ENCODE measurements at regions not wholly inside any gene's neighbourhood (a gene's known extent, or its start where the extent isn't known, plus 50 kb on each side); places are given as distances from the start of the nearest gene placed in this dataset.

GRCh38 chrX:40501164-40501855 is 79.5 kb upstream of the ATP6AP2 start:
- H3K4me1 Mint-ChIP-seq = no peaks in the 10 kb centered on the region
- no peak for ATAC-seq (ENCODE audit: low read depth)
- H3K27me3 Mint-ChIP-seq = no peaks in the 10 kb centered on the region
- no peaks in the 10 kb centered on the region for H3K9me3 Mint-ChIP-seq
- no peaks in the 10 kb centered on the region for H3K36me3 Mint-ChIP-seq (ENCODE audit: low read depth)
- ChIA-PET POLR2A (no interaction called here), CTCF (no interaction called here)
- intact Hi-C loops (cut with micrococcal nuclease) = no loop called here
- H3K4me3 Mint-ChIP-seq = no peak overlapping the region
- TF ChIP-seq CTCF (IDR thresholded peaks at IDR 0.05) = no peak
- no peak overlapping the region for H3K27ac Mint-ChIP-seq
- DNase-seq = no peak

- no peak for TF ChIP-seq CTCF (IDR thresholded peaks at IDR 0.05)
- no peaks in the 10 kb centered on the region for H3K9me3 Mint-ChIP-seq
Measured at GRCh38 chrX:40496728-40497127, 84.0 kb upstream of the ATP6AP2 start.

GRCh38 chrX:40495659-40496058 is 85.1 kb upstream of the ATP6AP2 start:
- no peak overlapping the region for H3K27ac Mint-ChIP-seq
- no peaks in the 10 kb centered on the region for H3K9me3 Mint-ChIP-seq
- H3K4me3 Mint-ChIP-seq = no peak overlapping the region
- no peak for DNase-seq
- no peak for ATAC-seq (ENCODE audit: low read depth)
- POLR2A ChIA-PET = no interaction called here
- H3K27me3 Mint-ChIP-seq = no peaks in the 10 kb centered on the region
- CTCF ChIA-PET = no interaction called here
- no peaks in the 10 kb centered on the region for H3K36me3 Mint-ChIP-seq (ENCODE audit: low read depth)
- no peaks in the 10 kb centered on the region for H3K4me1 Mint-ChIP-seq
- intact Hi-C loops (cut with micrococcal nuclease) = no loop called here
- TF ChIP-seq CTCF (IDR thresholded peaks at IDR 0.05) = no peak

More at GRCh38 chrX:40496728-40497127, 84.0 kb upstream of the ATP6AP2 start:
- Mint-ChIP-seq H3K27ac (no peak overlapping the region), H3K36me3 (ENCODE audit: low read depth) (no peaks in the 10 kb centered on the region), H3K27me3 (no peaks in the 10 kb centered on the region), H3K4me1 (no peaks in the 10 kb centered on the region), H3K4me3 (no peak overlapping the region)
- POLR2A ChIA-PET = no interaction called here
- no peak for ATAC-seq (ENCODE audit: low read depth)
- intact Hi-C loops (cut with micrococcal nuclease) = no loop called here
- CTCF ChIA-PET = no interaction called here
- DNase-seq = no peak

- ATAC-seq (ENCODE audit: low read depth) (no peak), DNase-seq (no peak)
- H3K4me1 Mint-ChIP-seq = no peaks in the 10 kb centered on the region
- H3K27me3 Mint-ChIP-seq = peaks cover 4% of the 10 kb centered on the region
- intact Hi-C loops (cut with micrococcal nuclease) = no loop called here
- no peak overlapping the region for H3K27ac Mint-ChIP-seq
- no peaks in the 10 kb centered on the region for H3K36me3 Mint-ChIP-seq (ENCODE audit: low read depth)
- ChIA-PET POLR2A (no interaction called here), CTCF (no interaction called here)
- H3K9me3 Mint-ChIP-seq = no peaks in the 10 kb centered on the region
- no peak overlapping the region for H3K4me3 Mint-ChIP-seq
- no peak for TF ChIP-seq CTCF (IDR thresholded peaks at IDR 0.05)
Measured at GRCh38 chrX:40494005-40494404, 86.8 kb upstream of the ATP6AP2 start.

- Mint-ChIP-seq H3K4me1 (no peaks in the 10 kb centered on the region), H3K9me3 (peaks cover 7% of the 10 kb centered on the region), H3K27me3 (peaks cover 4% of the 10 kb centered on the region), H3K36me3 (ENCODE audit: low read depth) (no peaks in the 10 kb centered on the region), H3K4me3 (no peak overlapping the region), H3K27ac (no peak overlapping the region)
- ChIA-PET CTCF (no interaction called here), POLR2A (no interaction called here)
- intact Hi-C loops (cut with micrococcal nuclease) = no loop called here
- no peak for TF ChIP-seq CTCF (IDR thresholded peaks at IDR 0.05)
- no peak for DNase-seq
- no peak for ATAC-seq (ENCODE audit: low read depth)
Measured at GRCh38 chrX:40488296-40488695, 92.5 kb upstream of the ATP6AP2 start.

Measured in activated B cell treated with CpG ODN at 0.5 μM for 24 hours (primary cell).